Stimulated activated CD8-positive, alpha-beta memory T cell treated with anti-CD3 and anti-CD28 coated beads, Interleukin-4, amount 100 ng/mL, for 4 hours (primary cell): ENCODE measurements at regions not wholly inside any gene's neighbourhood (a gene's known extent, or its start where the extent isn't known, plus 50 kb on each side); places are given as distances from the start of the nearest gene placed in this dataset.

Source experiments
- DNase-seq, 2 donors: peaks; one replicate each; pipeline ENCODE4 v3.0.0-alpha.2; 2020; ENCODE audit warnings: low read depth in 2 of 2, low spot score in 1 of 2

DNA sequence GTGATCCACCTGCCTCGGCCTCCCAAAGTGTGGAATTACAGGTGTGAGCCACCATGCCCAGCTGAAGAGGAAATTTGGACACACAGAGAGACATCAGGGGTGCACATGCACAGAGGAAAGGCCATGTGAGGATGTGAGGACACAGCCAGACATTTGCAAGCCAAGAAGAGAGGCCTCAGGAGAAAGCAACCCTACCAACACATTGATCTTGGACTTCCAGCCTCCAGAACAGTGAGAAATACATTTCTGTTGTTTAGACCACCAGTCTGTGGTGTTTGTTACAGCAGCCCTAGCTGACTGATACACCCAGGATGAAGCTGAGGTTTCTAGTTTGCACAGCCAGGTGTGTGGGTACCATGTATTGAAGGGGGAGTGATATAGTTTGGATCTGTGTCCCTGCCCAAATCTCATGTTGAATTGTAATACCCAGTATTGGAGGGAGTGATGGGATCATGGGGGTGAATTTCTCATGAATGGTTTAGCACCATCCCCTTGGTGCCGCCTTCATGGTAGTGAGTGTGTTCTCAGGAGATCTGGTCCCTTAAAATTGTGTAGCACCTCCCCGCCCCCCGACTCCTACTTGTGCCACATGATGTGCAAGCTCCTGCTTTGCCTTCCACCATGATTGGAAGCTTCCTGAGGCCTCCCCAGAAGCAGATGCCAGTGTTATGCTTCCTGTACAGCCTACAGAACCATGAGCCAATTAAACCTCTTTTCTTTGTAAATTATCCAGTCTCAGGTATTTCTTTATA is 64.7 kb upstream of the DUSP5 start:
- no peak for DNase-seq

DNA sequence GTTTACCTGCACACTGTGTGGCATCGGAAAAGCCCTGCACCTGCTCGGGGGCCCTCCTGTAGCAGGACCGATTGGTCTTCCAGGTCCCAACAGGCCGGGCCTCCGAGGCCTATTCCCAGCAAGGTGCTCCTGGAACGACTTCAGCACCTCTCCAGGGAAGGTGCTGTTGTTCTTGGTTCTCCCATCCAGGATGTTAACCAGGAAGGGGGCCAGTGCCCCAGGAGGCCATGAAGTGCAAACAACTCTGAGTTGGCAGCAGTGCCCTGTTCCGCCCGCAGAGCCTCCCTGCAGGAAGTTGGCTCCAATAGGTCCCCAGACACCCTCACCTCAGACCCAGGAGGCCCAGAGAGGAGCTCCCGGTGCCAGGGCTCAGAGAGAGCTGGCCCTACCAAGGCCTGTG is 64.0 kb upstream of the DUSP5 start:
- DNase-seq: no peak

DNA sequence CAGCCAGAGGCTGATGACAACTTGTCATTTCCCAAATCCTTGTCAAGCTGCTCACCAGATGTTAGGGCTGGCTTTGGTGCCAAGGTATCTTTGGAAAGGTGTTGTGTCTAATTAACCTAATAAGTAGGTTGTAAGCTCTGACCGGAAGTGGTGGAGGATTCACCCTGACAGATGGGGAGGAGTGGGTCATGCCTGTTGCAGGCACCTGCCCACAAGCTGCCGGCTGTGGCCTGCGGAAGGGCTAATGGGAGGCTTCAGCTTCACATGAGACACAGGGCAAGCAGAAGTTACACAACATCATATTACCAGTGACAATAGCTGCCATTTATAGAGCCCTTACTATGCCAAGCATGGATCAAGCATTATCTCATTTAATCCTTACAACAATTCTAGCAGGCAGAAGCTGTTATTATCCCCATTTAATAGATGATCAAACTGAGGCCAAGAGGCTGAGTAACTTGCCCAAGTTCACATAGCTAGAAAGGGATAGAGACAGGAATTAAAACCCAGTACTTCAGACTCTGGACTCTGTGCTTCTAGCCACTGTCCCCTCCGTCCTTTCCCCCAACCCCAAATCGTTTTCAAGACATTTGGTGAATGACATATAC is 63.1 kb upstream of the DUSP5 start:
- DNase-seq: no peak

DNA sequence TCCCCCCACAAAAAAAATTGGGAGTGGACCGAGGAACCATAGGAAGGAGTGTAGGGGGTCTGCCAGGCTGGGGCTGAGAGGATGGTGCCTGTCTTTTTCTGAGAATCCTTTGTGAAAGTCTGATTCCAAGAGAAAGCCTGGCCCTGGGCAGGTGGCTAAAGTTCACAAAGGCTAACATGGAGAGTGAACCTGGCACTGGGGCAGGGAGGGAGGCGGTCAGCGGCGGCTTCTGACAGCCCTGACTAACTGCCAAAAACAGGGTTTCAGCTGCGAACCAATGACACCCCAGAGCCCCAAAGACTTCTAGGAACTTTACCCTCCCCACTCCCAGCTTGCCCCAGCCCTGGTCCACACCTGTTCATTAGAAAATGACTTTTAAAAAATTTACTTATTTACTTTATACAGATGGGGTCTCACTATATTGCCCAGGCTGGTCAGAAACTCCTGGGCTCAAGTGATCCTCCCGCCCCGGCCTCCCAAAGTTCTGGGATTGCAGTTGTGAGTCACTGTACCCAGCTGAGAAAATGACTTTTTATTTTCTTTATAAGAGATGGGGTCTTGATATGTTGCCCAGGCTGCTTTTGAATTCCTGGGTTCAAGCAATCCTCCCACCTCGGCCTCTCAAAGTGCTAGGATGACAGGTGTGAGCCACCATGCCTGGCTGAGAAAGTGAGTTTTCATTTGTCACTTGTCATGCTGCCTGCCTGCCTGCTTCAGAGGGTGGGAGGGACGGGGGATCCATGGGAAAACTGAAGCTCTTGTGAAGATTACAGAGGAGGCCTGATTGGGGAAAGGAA is 61.0 kb upstream of the DUSP5 start:
- no peak for DNase-seq

DNA sequence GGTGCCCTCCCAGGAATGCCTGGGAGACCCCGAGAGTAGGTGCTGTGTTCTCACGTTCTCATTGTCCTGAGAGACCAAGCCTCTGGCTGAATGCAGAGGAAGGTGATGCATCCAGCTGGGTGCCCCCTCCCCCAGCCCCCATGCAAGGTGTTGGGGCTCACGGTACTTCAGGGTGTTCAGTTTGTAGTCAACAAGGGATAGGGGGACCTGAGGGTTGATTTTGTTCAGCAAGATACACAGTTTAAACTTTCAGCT is 60.4 kb upstream of the DUSP5 start:
- DNase-seq: no peak

DNA sequence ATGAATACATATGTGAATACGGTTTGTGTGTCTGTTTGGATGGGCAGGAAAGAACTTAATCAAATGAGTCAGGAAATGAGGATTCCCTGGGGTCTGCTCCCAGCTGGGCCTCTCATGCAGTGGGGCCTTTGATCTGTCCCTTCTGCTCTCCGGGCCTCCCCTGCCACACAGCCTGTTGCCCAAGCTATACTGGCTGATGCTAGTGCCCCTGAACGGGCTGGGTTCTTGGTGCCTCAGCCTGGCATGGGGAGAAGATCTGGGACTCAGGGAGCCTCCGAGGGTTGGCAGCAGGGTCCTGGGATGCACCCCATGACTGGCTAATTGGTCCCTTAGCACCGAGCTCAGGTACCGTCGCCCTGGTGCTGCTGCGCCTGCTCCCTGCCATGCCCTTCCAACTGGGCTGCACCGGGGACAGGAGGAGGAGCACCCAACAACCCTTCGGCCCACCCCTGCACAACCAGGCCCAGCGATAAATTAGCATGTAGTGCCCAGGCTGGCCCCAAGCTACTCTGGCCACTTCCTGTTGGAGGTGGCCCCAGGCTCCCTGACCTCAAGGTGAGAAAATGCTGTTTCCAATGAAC is 59.9 kb upstream of the DUSP5 start:
- DNase-seq: no peak

DNA sequence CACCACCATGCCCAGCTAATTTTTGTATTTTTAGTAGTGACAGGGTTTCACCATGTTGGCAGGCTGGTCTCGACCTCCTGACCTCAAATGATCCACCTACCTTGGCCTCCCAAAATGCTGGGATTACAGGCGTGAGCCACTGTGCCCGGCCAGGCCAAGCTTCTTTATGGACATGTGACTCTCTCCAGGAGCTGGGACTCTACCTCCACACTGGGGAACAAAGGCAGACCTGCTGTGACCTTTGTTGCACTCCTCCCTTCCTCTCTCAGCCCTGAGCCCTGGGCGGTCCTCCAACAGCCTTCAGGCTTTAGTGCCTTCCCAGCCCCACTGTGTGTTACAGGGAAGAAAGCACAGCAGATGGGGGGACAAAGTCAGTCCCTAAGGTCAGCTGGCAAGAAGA is 55.0 kb upstream of the DUSP5 start:
- DNase-seq: no peak

DNA sequence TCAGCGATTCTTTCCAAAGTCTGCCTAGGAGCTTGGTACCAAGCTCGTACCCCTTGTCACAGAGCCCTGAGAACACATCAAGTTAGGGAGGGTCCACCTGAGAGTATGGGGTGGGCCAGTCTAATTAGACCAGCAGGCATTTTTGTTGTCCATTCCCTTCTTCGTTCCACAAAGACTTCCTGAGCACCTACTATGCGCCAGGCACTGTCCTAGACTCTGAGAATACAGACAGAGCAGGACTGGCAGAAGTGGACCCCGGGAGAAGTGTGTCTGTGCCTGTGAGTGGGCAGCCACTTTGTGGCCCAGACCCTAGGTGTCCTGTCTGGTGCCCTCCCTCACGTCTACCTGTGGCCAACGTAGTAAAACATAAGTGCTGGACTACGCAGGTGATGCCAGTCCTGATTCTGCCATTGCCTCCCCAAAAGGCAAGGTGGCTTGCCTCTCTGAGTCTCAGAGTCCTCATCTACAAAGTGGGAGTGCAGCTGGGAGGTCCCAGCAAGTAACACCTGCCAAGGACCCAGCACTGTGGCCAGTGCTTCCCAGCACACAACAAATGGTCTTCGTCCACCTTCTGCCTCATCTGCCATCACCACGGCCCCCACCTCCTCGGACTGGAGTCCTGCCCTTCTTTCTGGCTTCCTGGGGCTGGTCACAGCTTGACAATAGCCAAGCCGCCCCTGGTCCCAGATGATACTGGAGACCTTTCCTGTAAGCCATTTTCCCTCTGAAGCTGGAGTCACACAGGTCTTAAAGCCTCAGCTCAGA is 54.3 kb upstream of the DUSP5 start:
- no peak for DNase-seq

DNA sequence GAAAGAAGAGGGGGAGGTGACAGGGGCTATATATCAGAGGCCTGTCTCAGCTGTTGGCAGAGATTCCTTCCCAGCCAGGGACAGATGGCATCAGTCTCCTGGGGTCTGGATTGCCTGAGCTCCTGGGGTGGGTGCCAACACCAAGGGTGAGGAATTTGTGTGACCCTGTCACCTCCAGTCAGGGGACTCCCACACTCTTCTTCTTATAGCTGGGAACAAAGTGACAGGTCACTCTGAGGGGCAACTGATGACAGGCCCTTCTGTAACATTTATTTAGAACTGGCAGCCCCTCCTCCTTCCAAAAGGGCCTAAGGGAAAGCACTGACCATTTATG is 53.7 kb upstream of the DUSP5 start:
- DNase-seq: no peak

DNA sequence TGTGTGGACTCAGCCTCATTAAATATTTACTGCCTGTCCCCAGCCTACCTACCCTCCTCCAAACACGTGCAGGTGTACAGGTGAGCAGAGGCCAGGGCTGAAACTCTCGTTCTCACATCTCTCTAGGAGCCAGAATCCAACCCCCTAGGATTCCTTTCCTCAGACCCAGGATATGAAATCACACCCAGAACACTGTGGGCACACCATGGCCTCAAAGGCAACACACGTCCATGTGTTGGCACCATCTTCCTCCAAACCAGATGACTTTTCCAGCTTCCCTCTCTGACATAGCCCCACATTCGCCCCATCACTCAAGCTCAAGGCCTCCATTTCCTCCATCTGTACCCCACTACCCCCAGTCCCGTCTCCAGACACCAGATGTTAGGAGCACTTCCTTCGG is 51.8 kb upstream of the DUSP5 start:
- DNase-seq: no peak

DNA sequence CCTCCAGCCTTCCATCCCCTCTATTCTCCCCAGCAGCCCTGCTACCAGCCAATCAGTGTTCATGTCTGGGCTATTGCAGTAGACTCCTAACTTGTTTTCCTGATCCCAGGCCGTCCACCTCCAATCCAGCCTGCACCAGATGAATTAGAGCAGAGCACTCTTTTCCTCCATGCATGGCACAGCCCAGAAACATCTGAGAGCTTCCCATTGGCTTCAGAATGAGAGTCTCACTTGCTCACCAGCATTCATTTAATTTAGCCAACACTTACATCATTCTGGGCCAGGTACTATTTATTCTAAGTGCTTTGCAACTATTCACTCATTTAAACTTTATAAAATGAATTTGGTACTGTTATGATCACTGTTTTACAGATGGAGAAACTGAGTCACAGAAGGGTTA is 51.4 kb upstream of the DUSP5 start:
- no peak for DNase-seq

DNA sequence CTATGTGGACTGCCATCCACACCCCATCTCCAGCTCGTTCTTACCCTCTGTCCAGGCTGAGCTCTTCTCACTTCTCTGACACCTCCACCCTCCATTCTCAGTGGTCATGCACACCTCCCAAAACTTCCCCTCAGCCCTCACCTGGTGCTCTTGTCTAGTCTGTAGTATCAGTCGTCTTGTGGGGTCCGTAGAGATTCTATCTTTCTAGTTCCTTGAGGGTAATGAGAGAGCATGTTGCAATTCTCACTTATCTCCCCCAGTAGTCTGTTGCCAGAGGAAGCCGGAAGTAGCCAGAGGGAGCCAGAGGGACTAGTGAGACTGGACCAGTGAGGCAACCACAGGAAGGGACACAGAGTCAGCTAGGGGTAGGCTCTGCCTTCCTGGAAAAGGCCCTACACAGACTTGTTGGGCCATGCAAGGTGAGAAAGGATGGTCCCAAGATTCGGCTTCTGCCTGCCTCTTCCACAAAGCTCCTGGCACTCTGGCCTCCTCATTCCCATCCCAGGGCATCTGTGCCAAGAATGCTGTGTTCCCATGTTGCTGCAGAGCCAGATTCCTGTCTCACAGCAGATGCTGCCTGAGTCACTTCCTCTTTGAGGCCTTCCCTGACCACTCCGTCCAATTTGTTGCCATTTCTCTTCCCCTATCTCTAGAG is 50.6 kb upstream of the DUSP5 start:
- no peak for DNase-seq

DNA sequence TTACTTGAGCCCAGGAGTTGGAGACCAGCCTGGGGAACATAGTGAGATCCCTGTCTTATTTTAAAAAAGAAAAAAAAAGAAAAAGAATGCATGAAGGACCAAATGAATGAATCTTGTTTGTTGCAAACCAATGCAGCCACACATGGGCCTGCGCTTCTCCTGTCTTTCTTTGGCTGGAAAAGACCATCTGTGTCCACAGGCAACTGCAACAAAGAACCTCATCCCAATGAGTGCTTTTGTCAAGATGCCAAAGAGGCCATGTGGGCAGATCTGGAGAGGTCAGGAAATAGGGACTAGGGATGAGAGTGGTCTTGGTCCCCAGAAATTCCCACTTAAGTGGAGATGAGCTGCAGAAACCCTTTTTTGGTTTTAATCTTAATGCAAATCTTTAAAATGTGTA is 49.8 kb upstream of the DUSP5 start:
- DNase-seq: no peak
